DMS 273 treated with DMSO at 0.1 percent for 48 hours (cell line): ENCODE measurements at regions not wholly inside any gene's neighbourhood (a gene's known extent, or its start where the extent isn't known, plus 50 kb on each side); places are given as distances from the start of the nearest gene placed in this dataset.
"Not testable (repeated sequence)": the region's sequence is repeated elsewhere in the genome, so short reads cannot be mapped to it uniquely, and the experiment has no call there.

ENCODE experiments used
- DNase-seq: peaks from one replicate; lab custom pipeline; 2025; lab: John Stamatoyannopoulos, UW

GRCh38 chrX:13223868-13224567 is 95.8 kb downstream of the ATXN3L start:
- DNase-seq, result peak; percentile 32

GRCh38 chrX:13220916-13221315 is 98.9 kb downstream of the ATXN3L start:
- no peak for DNase-seq

- DNase-seq, result no peak
These were observed 99.7 kb downstream of the ATXN3L start for GRCh38 chrX:13219991-13220764.

- no peak for DNase-seq
These were observed 101.1 kb downstream of the ATXN3L start for GRCh38 chrX:13218758-13219157.

GRCh38 chrX:13216139-13216538 is 103.7 kb downstream of the ATXN3L start:
- DNase-seq, result no peak

GRCh38 chrX:13215729-13216128 is 104.1 kb downstream of the ATXN3L start:
- no peak for DNase-seq

- no peak for DNase-seq
These were observed 107.6 kb downstream of the ATXN3L start for GRCh38 chrX:13212191-13212651.

GRCh38 chrX:13210142-13210541 is 109.7 kb downstream of the ATXN3L start:
- not testable (repeated sequence) for DNase-seq

GRCh38 chrX:13209704-13210103 is 110.1 kb downstream of the ATXN3L start:
- DNase-seq, result not testable (repeated sequence)

- DNase-seq, result no peak
These were observed 111.4 kb downstream of the ATXN3L start for GRCh38 chrX:13208281-13208935.

- no peak for DNase-seq
These were observed 116.6 kb downstream of the ATXN3L start for GRCh38 chrX:13203271-13203670.

GRCh38 chrX:13201605-13202219 is 118.1 kb downstream of the ATXN3L start:
- DNase-seq, result no peak

- no peak for DNase-seq
These were observed 119.5 kb downstream of the ATXN3L start for GRCh38 chrX:13200398-13200797.

GRCh38 chrX:13198762-13199064 is 121.1 kb downstream of the ATXN3L start:
- no peak for DNase-seq

- no peak for DNase-seq
These were observed 121.6 kb downstream of the ATXN3L start for GRCh38 chrX:13198056-13198761.

- no peak for DNase-seq
These were observed 123.1 kb downstream of the ATXN3L start for GRCh38 chrX:13196782-13197181.

GRCh38 chrX:13195340-13195739 is 124.5 kb downstream of the ATXN3L start:
- DNase-seq, result no peak

- DNase-seq, result peak; percentile 94
These were observed 125.4 kb downstream of the ATXN3L start for GRCh38 chrX:13194291-13195103.

GRCh38 chrX:13190051-13190450 is 129.8 kb downstream of the ATXN3L start:
- no peak for DNase-seq

- DNase-seq, result no peak
These were observed 130.5 kb downstream of the ATXN3L start for GRCh38 chrX:13189380-13189779.

GRCh38 chrX:13188731-13189309 is 131.0 kb downstream of the ATXN3L start:
- DNase-seq, result no peak
